Retinal pigment epithelial cell (primary cell): ENCODE measurements at regions not wholly inside any gene's neighbourhood (a gene's known extent, or its start where the extent isn't known, plus 50 kb on each side); places are given as distances from the start of the nearest gene placed in this dataset.

Experiments used
- DNase-seq: peaks from one replicate; pipeline ENCODE4 v3.0.0-alpha.2; 2010; ENCODE audit warnings: low read depth
- H3K4me3 ChIP-seq: 2 replicates; pipeline ENCODE4 v1.5.1; 2011; ENCODE audit warnings: mild to moderate bottlenecking, low read length, control low read depth, moderate library complexity
- CTCF ChIP-seq: conservative IDR thresholded peaks from 2 replicates; pipeline ENCODE4 v1.5.1; 2011; ENCODE audit warnings: low read depth, low read length, control low read depth, inconsistent platforms

- no peak overlapping the region for H3K4me3 ChIP-seq
- no peak for DNase-seq
- TF ChIP-seq CTCF: no peak
Observed at GRCh38 chr16:11482946-11483748, 103.6 kb downstream of the LITAF start.

- no peak overlapping the region for H3K4me3 ChIP-seq
- DNase-seq: no peak
- TF ChIP-seq CTCF: no peak
Observed at GRCh38 chr16:11484691-11485258, 101.9 kb downstream of the LITAF start.

DNA sequence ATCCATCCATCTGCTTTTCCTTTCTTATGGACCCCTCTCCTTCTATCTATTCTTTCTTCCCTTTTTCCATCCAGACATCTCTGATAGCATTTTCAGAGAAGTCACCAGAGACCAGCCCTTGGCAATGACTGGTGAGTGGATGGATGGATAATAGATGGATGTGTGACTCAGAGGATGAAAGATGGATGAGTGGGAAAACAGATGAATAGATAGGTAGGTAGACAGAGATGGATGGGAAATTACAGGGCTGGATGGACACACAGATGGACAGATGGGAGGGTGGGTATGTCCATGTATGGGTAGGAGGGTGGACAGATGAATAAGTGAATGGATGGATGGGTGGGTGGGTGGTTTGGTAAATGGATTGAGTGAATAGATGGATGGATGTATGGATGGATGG is 101.0 kb downstream of the LITAF start:
- no peak overlapping the region for H3K4me3 ChIP-seq
- no peak for TF ChIP-seq CTCF

GRCh38 chr16:11487289-11487688 is 99.4 kb downstream of the LITAF start:
- no peak overlapping the region for H3K4me3 ChIP-seq
- no peak for TF ChIP-seq CTCF
- no peak for DNase-seq

More for the DNA sequence above, 101.0 kb downstream of the LITAF start:
- no peak for DNase-seq

DNA sequence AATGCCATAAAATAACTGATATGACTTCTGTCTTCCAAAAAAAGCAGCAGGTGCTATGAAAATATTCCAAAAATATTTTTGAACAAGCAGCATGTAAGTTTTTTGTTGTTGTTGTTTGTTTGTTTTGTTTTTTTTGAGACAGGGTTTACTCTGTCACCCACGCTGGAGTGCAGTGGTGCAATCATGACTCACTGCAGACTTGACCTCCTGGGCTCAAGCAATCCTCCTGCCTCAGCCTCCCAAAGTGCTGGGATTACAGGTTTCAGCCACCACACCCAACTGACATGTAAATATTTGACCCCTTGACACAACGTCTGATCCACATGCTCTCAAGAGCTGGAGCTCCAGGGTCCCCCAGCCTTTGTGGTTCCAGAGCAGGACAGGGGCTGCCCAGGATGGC is 98.4 kb downstream of the LITAF start:
- TF ChIP-seq CTCF: no peak
- no peak for DNase-seq
- no peak overlapping the region for H3K4me3 ChIP-seq

GRCh38 chr16:11491524-11491923 is 95.2 kb downstream of the LITAF start:
- no peak for DNase-seq
- H3K4me3 ChIP-seq: no peak overlapping the region
- no peak for TF ChIP-seq CTCF
